Kidney (tissue), 13 donors: ENCODE measurements at regions not wholly inside any gene's neighbourhood (a gene's known extent, or its start where the extent isn't known, plus 50 kb on each side); places are given as distances from the start of the nearest gene placed in this dataset.

Experiments
- DNase-seq, 5 donors: peaks; one replicate each; pipeline ENCODE4 v3.0.0-alpha.2; 2013 to 2020
- FAIRE-seq: peaks from 2 replicates; lab custom pipeline; 2012; peaks lifted over from hg19 to GRCh38; lab: Jason Lieb, UNC
- H3K27ac ChIP-seq, 2 donors: one replicate each; pipeline ENCODE4 v1.7.0; 2013; ENCODE audit warnings: low read depth in 2 of 2, low read length in 2 of 2, inconsistent platforms in 1 of 2
- H3K27me3 ChIP-seq: one replicate; pipeline ENCODE4 v1.7.1; 2013; ENCODE audit warnings: low read length, inconsistent platforms; ENCODE audit not compliant: control insufficient read depth, insufficient read depth
- H3K36me3 ChIP-seq, 3 donors: one replicate each; pipeline versions ENCODE4 v1.7.0 to v1.7.1; 2013; ENCODE audit warnings: low read length in 3 of 3, control low read depth in 1 of 3, inconsistent platforms in 1 of 3; ENCODE audit not compliant: insufficient read depth in 3 of 3, control insufficient read depth in 2 of 3
- H3K4me1 ChIP-seq, 3 donors: one replicate each; pipeline versions ENCODE4 v1.7.0 to v1.7.1; 2013; ENCODE audit warnings: low read length in 3 of 3, inconsistent platforms in 1 of 3, low read depth in 1 of 3; ENCODE audit not compliant: control insufficient read depth in 2 of 3, insufficient read depth in 2 of 3
- H3K4me3 ChIP-seq, 3 donors: one replicate each; pipeline versions ENCODE4 v1.7.0 to v1.8.1; 2013; ENCODE audit warnings: low read length in 3 of 3, control low read depth in 1 of 3, inconsistent platforms in 1 of 3
- H3K9ac ChIP-seq, 3 donors: one replicate each; pipeline versions ENCODE4 v1.7.0 to v1.7.1; 2013; ENCODE audit warnings: low read length in 3 of 3, control low read depth in 1 of 3, inconsistent platforms in 1 of 3
- H3K9me3 ChIP-seq, 3 donors: one replicate each; pipeline versions ENCODE4 v1.7.0 to v1.7.1; 2013; ENCODE audit warnings: low read length in 3 of 3, control low read depth in 1 of 3, inconsistent platforms in 1 of 3; ENCODE audit not compliant: control insufficient read depth in 2 of 3, insufficient read depth in 1 of 3
- CTCF ChIP-seq: IDR thresholded peaks from 3 replicates; pipeline ENCODE4 v1.5.1; 2012; ENCODE audit warnings: mild to moderate bottlenecking, moderate library complexity, borderline replicate concordance; ENCODE audit not compliant: insufficient read depth; ENCODE audit errors: extremely low read depth
- intact Hi-C: fragments of 100-400 bp; cut with DNase I; formaldehyde crosslinking; loops from one replicate; pipeline ENCODE4 v1.11.1; 2022
- donor health status: control.
- donor health status: control.
- donor health status: control.
- donor health status: control.
- donor health status: control.
- donor health status: DM: yes; HTN: yes; CAD: no.
- donor health status: Normal renal cell carcinoma (clear cell type).

GRCh38 chr2:120822933-120823332 lies 87.3 kb downstream of the GLI2 start:
- TF ChIP-seq CTCF: no peak
- Histone ChIP-seq H3K27me3 (no peaks in the 10 kb centered on the region), H3K9ac (no peak overlapping the region), H3K4me3 (no peak overlapping the region), H3K36me3 (no peaks in the 10 kb centered on the region), H3K9me3 (no peaks in the 10 kb centered on the region), H3K4me1 (peaks cover 0 to 7% (median 0%) of the 10 kb centered on the region in 3 donors), H3K27ac (no peak overlapping the region)
- DNase-seq (no peak), FAIRE-seq (no peak)
- intact Hi-C loops: no loop called here

GRCh38 chr2:120823551-120823950 lies 87.9 kb downstream of the GLI2 start:
- no peak for TF ChIP-seq CTCF
- Histone ChIP-seq H3K9ac (no peak overlapping the region), H3K27ac (no peak overlapping the region), H3K9me3 (no peaks in the 10 kb centered on the region), H3K27me3 (no peaks in the 10 kb centered on the region), H3K4me1 (peaks cover 0 to 7% (median 0%) of the 10 kb centered on the region in 3 donors), H3K4me3 (no peak overlapping the region), H3K36me3 (no peaks in the 10 kb centered on the region)
- intact Hi-C loops: no loop called here
- FAIRE-seq (no peak), DNase-seq (no peak)

GRCh38 chr2:120824246-120824645 lies 88.6 kb downstream of the GLI2 start:
- H3K27me3 ChIP-seq: peaks cover 2% of the 10 kb centered on the region
- no peak overlapping the region for H3K4me3 ChIP-seq
- DNase-seq (no peak), FAIRE-seq (no peak)
- no peak overlapping the region for H3K9ac ChIP-seq
- peaks cover 0 to 9% (median 2%) of the 10 kb centered on the region in 3 donors for H3K4me1 ChIP-seq
- intact Hi-C loops: no loop called here
- no peak for TF ChIP-seq CTCF
- no peak overlapping the region for H3K27ac ChIP-seq
- H3K9me3 ChIP-seq: no peaks in the 10 kb centered on the region
- H3K36me3 ChIP-seq: peaks cover 0 to 2% (median 0%) of the 10 kb centered on the region in 3 donors
